Epithelial cell of esophagus (primary cell): ENCODE measurements at regions not wholly inside any gene's neighbourhood (a gene's known extent, or its start where the extent isn't known, plus 50 kb on each side); places are given as distances from the start of the nearest gene placed in this dataset.

ENCODE experiments used
- DNase-seq: peaks from one replicate; pipeline ENCODE4 v3.0.0; 2010; ENCODE audit warnings: low read depth
- H3K4me3 ChIP-seq: 2 replicates; pipeline ENCODE4 v1.5.1; 2011; ENCODE audit warnings: mild to moderate bottlenecking, low read length, control low read depth
- TF ChIP-seq, protein P1 (sequence below): IDR thresholded peaks from 2 replicates; pipeline ENCODE4 v1.5.1; 2011; ENCODE audit warnings: low read depth, mild to moderate bottlenecking, low read length, control low read depth, inconsistent platforms; ENCODE audit not compliant: insufficient read depth; ENCODE audit errors: missing control alignments

DNA sequence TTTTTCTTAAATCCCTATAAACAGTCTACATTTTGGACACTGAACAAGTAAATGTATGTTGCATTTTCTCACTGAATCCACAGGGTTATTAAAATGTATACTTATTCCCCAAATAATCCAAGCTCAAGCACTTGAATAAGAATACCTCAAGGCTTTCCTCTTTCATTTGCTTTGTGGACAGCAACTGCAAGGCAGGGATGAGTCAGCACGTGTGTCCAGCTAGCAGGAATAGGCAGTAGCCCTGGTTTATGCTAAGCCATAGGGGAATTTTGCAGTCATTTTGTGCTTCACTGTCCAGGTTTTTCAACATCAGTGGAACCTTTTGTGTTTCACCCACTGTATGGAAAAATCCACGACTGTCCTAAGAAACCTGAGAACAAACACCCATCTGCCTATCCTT is 96.7 kb upstream of the KCNMB2 start:
- DNase-seq, result peak; percentile 63
- TF ChIP-seq, protein P1, sequence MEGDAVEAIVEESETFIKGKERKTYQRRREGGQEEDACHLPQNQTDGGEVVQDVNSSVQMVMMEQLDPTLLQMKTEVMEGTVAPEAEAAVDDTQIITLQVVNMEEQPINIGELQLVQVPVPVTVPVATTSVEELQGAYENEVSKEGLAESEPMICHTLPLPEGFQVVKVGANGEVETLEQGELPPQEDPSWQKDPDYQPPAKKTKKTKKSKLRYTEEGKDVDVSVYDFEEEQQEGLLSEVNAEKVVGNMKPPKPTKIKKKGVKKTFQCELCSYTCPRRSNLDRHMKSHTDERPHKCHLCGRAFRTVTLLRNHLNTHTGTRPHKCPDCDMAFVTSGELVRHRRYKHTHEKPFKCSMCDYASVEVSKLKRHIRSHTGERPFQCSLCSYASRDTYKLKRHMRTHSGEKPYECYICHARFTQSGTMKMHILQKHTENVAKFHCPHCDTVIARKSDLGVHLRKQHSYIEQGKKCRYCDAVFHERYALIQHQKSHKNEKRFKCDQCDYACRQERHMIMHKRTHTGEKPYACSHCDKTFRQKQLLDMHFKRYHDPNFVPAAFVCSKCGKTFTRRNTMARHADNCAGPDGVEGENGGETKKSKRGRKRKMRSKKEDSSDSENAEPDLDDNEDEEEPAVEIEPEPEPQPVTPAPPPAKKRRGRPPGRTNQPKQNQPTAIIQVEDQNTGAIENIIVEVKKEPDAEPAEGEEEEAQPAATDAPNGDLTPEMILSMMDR, result no peak
- no peak overlapping the region for H3K4me3 ChIP-seq

DNA sequence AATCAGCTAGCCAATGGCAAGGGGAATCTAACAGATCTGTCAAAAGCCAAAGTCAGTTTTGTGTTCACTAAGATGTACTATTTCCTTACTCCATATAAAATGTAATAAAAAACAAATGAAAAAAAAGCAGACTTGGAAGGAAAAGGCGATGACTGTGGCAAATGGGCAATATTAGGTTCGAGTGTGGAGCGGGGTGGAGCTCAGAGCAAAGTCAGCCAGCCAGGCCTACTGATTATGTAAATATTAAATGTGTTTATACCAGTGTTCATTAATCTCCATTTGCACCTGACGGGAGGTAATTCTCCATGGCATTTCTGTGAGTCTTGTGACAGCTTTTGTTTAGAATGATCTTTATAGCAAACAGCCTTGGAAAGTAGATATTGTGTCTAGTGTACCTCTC is 96.2 kb upstream of the KCNMB2 start:
- H3K4me3 ChIP-seq, result no peak overlapping the region
- TF ChIP-seq, protein P1, result no peak
- DNase-seq, result no peak

DNA sequence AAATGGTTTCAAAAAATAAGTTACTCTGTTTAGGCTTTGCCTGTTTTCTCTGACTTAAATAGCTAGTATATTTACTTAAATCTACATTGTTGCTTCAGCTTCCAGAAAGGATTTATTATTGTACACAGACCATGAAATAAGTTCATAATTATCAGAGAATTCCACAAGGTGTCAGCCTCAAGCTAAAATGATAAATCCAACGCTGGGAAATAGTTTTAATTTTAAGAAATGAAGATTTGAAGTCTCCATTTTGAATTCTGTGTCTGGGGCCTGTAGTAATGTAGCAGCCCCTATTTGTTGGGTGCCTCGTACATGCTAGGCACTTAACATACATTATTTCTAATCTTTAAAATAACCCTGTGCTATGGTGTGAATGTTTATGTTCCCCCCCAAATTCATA is 92.6 kb upstream of the KCNMB2 start:
- peak; percentile 34 for DNase-seq

DNA sequence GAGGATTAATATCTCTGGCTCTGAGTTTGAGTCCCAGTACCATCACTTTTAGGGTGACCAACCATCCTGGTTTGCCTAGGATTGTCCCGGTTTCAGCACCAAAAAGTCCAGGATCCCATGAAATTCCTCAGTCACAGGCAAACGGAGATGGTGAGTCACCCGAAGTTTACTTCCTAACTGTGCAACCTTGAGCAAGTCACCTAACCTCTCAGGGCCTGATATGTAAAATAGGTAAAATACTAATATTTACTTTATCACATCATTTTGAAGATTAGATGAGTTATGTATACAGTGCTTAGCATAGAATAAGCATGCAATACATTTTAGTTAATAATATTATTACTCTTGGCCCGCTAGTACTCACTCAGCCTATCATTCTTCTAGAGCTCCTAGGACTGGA is 91.1 kb upstream of the KCNMB2 start:
- DNase-seq, result peak; percentile 8
- TF ChIP-seq, protein P1, result no peak
- no peak overlapping the region for H3K4me3 ChIP-seq

More for the DNA sequence above, 92.6 kb upstream of the KCNMB2 start:
- H3K4me3 ChIP-seq, result no peak overlapping the region
- TF ChIP-seq, protein P1, result no peak

DNA sequence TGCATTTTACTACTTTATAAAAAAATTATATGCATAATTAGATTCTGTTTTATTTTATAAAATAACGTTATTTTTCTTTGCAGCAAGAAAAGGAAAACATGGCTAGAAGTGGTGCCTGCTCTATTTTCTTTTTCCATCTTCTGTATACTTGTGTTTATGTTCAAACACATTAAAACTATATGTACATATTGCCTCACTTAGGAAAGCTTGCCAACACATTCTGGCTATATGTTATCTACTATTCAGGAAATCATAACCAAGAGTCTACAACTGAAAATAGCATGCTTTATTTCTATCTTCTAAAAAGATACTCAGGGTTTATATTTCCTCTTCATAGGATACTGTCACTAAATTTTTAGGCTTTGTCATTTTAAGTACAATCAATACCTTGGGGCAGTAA is 90.2 kb upstream of the KCNMB2 start:
- TF ChIP-seq, protein P1, result no peak

DNA sequence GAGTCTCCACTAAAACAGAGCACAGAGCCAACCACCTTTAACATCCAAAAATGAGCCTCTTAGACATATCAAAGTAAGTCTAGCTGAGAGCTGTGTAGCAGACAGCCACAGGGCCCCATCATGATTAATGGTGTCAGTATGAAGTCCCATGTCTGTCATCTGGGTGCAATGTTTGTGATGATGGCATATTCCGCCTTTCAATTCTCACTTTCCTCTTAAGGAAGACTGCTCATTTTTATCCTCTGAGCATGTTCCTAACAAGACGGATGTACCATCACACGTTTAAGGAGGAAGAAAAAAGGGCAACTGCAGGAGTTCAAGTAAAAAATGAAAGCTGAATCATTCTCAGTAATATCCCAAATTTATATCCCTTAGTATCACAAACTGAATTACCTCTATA is 85.8 kb upstream of the KCNMB2 start:
- TF ChIP-seq, protein P1, result no peak

More for the DNA sequence above, 90.2 kb upstream of the KCNMB2 start:
- H3K4me3 ChIP-seq, result no peak overlapping the region
- DNase-seq, result no peak

DNA sequence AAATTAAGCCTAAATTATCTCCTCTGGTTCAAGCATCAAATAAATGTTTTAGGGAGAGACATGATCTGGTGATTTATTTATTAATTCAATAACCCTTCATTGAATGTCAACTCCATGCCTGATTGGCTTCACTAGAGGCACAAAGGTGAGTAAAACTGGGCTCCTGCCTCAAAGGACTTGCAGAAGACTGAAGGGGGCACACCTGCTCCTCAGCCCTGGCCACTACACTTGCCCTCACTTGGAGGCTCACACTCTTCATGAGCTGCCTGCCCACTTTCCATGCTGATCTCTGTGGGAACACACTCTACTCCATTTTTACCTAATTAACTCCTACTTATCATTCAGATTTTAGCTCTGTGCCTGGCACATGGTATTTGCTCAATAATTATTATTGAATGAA is 84.4 kb upstream of the KCNMB2 start:
- TF ChIP-seq, protein P1, result no peak

More for the DNA sequence above, 85.8 kb upstream of the KCNMB2 start:
- H3K4me3 ChIP-seq, result no peak overlapping the region
- no peak for DNase-seq

More for the DNA sequence above, 84.4 kb upstream of the KCNMB2 start:
- no peak overlapping the region for H3K4me3 ChIP-seq
- no peak for DNase-seq
